M059J (cell line): ENCODE measurements at regions not wholly inside any gene's neighbourhood (a gene's known extent, or its start where the extent isn't known, plus 50 kb on each side); places are given as distances from the start of the nearest gene placed in this dataset.
"Not testable (repeated sequence)": the region's sequence is repeated elsewhere in the genome, so short reads cannot be mapped to it uniquely, and the experiment has no call there.

ENCODE experiments used
- DNase-seq: peaks from one replicate; pipeline ENCODE4 v3.0.0-alpha.2; 2012; ENCODE audit warnings: low read depth

DNA sequence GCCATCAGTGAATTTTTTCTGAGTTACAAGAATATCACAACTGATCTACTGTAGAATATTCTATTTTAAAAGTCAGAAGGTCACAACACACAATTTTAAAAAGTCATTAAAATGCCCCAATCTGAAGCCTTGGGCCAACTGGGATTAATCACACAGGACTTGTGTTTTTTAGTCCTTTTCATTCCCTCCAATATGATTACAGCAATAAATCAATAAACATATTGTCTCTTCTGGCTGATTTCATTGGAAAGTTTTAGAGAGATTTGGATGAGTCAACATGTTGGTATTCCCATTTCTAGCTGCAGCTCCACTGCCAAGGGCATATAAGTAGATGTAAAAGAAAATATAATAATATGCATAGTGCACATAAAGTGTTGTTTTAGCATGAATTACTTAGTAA, 85.8 kb downstream of the NIBAN1 start:
- peak; percentile 73 for DNase-seq

DNA sequence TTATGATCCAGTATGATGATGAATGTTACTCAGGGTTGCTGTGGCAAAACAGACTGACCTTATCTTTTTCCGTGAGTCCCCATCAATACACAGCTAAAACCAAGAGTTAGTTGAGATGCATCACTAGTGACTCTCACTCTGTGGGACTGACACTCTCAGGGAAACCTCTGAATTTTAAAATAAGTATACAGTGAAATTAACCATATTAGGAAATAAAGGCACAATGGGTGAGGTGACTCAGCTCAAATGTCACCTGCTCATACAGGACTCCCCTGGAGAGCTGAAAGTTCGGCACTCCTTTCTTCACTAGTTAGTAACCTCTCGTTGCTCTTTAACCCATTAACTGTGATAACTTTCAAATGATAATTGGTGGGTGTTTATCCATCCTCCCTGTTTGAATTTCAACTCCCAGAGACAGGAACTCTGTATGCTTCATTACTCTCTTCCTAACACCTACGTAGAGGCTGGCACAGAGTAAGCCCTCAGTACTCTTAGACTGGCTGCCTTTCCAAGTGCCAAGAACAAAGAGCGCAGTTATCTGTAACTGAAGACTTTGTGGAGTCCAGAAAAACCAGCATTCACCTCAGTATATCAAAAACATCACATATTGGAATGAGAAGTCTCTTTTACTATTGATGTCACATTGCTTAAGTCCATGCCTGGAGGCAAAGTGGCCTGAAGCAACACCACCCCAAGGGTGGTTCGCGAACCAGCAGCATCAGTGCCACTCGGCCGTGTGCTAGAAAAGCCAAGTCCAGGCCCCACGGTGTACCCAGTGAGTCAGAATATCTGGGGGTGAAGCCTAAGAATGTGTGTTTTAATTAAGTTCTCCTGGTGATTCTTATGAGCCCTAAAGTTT, 91.1 kb downstream of the NIBAN1 start:
- peak; percentile 73 for DNase-seq

DNA sequence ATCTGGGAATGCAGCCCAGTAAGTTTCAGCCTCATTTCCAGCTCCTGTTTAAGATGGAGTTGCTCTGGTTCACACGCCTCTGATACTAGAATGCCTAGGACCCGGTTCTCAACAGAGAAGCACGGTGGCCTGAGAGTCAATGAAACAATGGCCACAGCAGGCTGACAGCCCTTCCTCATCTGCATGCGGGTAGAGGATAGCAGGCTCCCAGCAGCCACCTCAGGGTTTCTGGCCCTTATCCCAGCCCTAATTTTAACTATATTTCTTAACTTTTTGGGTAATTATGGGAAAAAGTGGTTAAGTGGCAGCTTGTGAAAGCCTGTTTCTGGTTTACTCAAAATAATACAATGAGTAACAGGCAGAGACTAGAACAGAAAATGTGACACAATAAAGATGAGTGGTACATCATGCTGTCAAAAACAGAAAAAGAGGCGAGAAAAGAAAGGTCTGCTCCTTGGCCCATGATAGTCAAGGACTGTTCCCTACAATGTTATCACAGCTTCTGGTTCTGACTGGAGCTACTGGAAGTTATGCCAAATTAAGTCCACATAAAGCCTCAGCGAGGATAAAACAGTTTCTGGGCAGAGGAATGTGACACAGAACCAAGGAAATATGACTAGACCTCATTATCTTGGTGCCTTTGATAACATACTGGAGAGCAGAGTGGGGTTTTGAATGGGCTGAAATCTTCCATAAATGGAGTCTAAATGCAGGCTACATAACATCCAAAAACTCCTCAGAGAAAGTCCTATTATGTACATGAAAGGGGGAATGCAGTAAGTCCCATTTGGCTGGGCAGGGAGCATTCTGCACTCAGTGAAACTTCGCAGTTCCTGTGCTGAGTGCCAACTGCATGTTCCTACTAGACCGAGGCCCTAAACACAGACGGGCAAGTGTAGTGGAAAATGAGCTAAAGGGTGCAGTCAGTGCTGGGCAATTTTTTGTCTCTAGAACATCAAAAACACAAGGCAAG, 92.1 kb downstream of the NIBAN1 start:
- DNase-seq: peak; percentile 56

DNA sequence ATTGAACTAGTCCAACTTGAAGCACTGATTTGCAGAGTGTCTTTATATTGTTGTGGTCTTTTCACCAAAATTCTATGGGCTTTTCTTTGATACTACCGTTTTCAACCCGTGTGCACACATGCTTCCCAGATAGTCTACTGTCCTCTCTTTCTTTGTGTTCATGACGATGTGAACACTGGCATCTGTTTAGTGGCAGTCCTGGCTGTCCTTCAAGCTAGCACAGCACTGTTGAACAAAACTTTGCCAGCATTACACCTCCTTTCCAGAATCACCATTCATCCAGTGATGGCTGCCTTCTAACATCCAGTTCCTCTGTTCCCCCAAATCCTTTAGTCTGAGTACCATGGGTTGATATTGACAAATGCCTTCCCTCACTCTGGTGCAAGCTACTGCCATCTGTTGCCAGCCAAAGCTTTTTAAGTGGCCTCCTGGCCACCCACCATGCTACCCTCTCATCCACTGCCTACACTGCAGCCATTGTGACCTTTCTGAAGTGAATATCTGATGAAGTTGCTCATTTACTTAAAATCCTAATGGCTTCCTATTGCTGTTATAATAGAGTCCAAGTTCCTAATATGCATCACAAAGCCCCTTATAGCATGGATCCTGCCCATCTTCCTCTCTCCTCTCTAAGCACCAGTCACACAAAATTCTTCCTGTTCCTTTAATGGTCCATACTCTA, 94.3 kb downstream of the NIBAN1 start:
- DNase-seq: no peak

DNA sequence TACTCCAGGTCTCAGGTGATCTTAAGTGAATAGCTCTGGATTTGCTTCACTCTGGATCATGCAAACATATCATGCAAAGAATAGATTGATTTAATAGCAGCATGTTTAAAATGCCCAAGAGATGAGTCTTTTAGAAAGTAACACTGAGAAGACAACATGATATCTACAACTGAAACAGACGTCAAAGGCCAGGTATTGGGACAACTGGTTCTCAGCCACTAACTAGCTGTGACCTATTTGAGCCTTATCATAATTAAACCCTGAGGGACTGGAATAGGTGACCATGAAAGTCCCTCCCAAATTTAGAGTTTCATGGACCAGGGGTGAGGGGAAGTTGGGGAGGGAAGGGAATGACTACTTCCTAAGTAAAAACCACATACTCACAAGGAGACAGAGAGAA, 95.7 kb downstream of the NIBAN1 start:
- no peak for DNase-seq

DNA sequence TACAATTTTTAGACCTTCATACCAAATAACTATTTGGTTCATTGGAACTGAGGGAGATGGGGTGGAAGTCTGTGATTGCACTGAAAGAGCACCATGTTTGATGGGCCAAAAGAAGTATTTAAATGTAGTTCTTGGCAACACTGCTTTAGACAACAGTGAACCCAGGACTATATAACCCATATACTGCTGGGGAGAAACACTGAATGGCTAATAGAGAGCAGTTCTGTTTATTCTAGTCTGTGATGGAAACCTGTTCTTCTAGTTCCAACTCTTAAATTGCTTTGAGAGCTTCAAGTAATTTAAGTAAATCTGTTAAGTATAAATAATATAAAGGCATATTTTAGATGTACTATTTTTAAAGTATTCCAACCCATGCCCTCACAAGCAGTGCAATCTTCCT, 96.3 kb downstream of the NIBAN1 start:
- DNase-seq: no peak

DNA sequence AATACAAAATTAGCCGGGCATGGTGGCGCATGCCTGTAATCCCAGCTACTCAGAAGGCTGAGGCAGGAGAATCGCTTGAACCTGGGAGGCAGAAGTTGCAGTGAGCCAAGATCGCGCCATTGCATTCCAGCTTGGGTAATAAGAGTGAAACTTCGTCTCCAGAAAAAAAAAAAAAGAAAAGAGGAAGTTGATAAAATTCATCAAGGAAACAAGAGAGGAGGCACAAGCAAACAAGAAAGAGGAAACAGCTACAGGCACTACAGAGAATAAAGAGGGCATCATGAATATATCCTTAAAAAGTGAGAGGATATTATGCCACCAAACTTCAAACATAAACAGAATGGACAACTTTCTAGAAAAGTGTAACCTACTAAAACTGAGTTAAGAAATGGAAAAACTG, 98.3 kb downstream of the NIBAN1 start:
- DNase-seq: not testable (repeated sequence)

DNA sequence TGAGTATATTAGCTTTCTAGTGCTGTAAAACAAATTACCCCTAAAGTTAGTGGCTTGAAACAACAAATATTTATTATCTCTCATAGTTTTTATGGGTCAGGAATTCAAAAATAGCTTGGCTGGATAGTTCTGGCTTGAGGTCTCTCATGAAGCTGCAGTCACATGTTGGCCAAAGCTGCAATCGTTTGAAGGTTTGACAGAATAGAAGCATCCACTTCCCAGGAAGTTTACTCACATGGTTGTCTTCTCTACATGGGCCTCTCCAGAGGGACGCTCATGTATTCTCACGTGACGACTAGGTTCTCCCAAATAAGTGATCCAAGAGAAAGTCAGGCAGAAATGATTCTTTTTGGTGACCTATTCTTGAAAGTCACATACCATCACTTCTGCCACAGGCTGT, 99.1 kb downstream of the NIBAN1 start:
- no peak for DNase-seq

DNA sequence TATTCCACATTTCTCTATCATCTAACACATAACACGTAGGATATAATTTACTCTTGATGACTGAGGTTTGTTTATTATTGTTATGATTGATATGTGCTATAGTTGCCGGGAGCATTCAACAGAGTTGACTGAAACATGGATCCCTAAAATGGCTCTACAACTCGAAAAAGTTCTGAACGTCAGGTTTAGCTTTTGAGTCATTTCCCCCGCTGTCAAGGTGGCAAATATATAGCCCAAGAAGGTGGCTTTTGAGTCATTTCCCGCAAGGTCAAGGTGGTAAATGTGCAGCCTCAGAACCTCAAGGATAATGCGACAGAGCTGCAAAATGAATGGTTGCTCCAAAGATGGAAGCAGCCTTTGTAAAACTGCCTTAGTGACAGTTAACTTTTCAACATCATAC, 104.0 kb downstream of the NIBAN1 start:
- DNase-seq: peak; percentile 13

DNA sequence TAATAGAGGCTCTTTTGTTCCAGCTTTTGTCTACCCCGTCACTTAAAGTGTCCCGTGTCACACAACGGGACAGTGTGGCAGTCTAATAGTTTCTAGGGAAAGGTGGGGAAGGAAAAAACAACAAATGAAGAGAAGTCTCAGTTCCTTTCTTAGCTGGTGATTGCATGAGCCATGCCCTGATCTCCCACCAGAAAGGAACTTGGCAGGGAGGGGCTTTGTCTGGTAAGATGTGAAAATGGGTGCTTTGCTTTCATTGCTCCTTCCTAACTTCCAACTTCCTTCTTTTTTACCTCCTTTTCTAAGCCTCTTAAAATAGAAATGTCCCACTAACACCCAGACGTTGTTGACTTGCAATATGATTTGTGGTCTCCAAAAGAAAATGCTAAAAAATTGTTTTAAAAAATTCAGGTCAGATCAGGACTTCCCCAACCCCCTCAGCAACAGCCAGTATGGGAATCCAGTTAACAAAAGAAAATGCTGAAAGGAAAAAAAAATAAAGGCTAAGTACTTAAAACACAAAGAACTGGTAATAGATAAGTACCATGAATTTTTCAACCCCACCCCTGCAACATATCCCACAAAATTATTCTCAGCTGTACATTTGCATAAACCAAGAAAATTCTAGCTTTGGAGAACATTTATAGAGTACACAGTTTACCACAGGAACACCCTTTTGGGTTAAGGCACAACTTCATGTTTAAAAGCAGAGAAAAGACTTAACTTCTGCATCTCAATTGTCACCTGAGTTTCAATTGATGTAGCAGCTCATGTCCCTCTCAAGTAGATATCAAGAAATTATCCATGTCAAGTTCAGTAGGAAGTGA, 106.2 kb downstream of the NIBAN1 start:
- no peak for DNase-seq

DNA sequence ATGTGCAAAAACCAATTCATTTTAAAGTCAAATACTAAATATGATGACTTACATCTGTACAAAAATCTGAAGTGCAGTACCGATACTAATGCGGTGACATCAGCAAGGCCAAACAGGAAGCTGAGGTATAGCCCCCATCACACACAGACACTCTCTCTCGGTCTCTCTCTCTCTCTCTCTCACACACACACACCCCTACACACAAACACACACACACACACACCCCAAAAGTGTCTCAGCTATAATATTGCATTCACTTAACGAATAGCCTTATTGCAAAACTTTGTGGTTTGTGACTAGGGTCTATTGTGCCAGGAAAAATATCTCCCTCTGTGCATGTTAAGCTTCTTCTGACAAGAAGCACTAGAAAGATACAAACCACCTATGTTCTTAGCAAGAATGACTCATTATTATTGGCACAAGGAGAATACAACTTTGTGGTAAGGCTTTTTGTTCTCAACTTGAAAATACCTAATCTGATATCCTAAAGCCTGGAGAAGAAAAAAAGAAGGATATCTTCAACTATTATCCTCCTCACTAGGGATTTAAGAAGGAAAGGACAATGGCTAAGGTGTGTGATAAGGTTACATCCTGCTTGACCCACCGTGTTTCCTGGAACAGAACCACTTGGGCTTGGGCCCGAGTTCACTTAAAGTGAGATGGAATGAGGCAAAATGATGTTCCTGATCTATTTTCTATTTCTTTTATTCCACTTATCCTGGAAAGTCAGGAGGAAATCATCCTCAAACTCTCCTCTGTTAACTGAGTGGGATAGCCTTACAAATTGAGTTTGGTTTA, 107.1 kb downstream of the NIBAN1 start:
- peak; percentile 95 for DNase-seq

DNA sequence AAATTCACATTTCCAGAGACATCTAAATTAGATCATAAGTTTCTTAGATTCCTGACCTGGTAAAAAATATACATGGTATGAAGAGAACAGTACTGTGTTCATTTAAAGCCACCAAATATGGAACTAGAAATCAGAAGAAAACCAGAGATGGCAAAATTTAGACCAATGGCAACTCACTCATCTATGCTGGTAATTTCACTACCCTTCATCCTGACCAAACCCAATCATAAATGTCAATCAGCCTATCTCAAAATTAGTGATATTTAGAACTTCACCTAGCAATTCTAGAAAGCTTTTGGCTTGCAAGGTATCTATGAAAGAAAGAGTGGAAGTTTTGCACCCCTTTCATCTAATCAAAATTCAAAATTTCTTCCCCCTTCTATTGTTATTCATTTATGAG, 107.7 kb downstream of the NIBAN1 start:
- DNase-seq: no peak

DNA sequence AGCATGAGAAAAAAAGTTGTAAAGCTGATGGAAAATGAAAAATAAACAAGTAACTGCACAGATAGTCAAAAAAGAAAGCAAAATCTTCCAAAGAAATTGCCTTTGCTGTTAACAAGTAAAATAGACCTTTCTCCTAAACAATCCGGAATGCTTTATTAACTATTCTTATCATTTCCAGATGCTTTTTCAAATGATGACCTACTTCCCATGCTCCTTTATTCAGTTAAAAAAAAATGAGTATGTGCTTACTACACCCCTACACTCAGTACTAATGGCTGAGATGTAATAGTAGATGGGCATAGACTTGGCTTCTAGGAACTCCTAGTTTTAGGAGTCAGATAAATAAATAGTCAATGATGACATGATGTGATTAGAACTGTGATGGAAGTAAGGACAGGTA, 108.5 kb downstream of the NIBAN1 start:
- no peak for DNase-seq

DNA sequence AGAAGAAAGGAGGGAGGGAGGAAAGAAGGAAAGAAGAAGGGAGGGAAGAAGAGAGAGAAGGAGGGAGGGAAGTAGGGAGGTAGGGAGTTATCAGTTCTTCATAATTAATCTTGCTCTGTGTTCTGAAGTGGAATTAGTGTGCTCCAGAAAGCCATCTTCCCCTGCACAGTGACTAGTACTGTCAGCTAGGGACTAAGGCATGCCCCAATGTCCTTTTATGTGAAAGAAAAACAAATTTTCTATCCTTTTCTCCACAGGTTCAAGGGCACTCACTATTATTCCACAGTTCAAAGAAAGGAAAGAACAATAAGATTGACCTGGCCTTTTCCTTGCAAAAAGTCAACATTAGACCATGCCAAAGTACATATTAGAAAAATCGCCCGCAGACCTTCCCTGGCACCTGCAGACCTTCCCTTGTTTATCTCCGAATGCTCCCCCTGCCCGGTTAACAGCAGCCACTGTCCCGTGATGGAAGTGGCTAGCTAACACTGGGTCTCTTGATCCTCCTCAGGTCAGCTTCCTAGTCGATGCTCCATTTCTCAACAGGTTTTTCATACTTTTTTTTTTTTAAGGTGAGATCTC, 107.2 kb upstream of the EDEM3 start:
- no peak for DNase-seq

DNA sequence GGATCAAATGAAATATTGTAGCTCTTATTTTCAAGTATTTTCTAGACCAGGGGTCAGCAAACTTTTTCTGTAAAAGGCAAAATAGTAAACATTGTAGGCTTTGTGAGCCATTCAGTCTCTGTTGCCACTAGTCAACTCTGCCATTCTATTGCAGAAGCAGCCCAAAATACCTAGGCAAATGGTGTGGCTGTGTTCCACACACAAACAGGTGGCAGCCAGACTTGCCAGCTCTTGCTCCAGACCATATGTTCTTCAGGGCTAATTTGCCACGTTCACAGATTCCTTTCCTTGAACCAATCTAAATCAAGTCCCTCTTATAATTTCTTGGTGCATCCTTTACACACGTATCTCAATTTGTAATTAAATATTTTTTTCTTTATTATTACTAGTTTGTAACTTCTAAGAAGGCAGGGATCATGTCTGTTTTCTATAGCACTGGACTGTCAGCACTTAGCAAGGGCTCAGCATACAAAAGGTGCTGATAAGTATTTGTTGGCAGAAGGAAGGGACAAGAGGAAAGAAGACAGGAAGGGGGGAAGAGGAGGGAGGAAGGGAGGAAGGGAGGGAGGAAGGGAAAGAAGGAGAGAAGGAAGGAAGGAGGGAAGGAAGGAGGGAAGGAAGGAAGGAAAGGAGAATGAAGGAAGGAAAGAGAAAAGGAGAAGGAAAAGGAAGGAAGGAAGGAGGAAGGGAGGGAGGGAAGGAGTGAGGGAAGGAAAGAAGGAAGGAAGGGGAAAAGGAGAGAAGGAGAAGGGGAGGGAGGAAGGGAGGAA, 106.5 kb upstream of the EDEM3 start:
- no peak for DNase-seq

DNA sequence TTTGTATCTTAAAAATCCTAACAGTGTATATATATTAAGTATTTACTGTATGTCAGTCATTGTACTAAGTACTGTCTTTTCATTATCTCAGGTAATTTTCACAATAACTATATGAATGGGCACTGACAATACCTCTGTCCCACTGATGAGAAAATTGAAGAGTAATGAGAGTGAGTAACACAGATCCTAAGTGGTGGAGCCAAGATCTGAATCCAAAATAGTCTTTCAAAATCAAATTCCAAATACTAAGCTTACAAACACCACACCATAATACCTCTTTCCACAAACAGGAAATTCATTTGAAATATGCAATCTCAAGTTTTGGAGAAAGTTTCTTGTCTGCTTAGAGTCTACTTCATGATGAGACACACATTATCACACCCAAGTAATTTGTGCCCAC, 105.9 kb upstream of the EDEM3 start:
- no peak for DNase-seq

DNA sequence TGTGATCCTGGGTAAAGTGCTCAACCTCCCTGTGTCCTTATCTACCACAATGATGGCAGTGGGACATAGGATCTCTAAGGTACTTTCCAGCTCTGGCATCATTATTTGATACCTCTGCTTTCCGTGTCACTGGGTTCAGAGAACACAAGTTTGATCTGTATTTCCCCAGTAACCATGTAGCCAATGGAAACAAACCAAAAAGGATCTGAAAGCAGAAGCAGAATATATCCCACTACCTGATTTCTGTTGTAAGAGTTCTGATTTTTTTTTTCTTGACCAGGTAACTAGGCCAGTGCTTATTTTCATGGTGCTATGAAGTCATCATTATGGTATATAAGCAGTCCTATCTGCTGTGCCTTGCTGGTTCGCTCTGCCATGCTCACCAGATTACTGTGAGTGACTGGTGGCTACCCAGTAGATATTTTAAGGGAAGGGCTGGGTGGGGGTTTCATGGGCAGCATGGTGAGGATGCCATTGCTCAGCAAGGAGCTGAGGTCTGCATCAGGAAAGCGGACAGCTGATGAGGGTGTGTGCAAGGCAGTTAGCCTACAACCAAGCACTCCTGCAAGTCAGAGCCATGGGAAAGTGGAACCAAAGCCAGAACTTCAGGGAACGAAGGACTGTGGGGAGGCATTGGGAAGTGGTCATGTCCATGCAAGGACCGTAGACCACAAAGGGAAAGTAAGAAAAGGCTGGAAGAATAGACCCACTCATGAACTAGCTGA, 104.9 kb upstream of the EDEM3 start:
- DNase-seq: no peak

DNA sequence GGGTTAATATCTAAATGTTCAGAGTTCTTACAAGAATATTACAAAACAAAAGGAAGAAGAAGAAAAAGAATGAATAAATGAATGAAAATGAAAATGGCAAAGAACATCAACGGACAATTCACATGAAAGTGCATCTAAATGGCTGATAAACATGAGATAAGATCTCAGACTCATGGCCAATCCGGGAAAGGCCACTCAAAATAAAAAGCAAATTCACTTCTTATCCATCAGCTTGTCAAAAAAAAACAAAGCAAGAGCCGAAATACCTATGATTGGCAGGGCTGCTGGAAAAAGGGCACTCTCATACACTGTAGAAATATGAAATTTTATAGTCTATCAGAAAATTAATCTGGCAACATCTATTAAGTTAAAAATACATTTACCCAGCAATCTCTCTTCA, 103.6 kb upstream of the EDEM3 start:
- DNase-seq: no peak
